ENCODE measurements at regions not wholly inside any gene's neighbourhood (a gene's known extent, or its start where the extent isn't known, plus 50 kb on each side); places are given as distances from the start of the nearest gene placed in this dataset.

DNA sequence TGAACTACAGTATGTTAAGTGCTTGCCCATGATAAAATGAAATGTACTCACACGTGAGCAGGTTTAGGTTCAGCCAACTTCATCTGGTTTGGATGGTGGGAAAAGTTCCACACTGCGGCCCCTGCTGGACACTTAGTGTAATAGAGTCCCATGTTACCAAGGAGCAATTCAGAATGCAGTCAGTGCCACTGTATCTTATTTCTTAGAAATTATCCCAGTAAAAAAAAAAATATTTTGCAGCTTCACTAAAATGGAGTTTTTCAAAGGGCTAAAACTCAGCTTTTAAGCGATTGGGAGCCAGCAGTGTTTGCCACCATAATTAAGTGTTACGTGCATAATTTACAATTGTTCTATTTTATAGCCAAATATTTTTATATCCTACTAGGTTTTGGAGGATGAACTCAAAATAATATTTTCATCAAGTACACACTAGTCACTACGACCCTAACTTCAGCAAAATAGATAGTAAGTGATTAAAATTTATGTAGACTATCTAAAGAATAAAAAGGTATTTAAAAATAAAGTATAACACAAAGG, 371.7 kb upstream of the GBE1 start:
- no peaks in the 10 kb centered on the region for H3K9me3 ChIP-seq
- peak; percentile 77 to 92; a peak in 5 of 6 replicates for ATAC-seq
- no peak overlapping the region for H3K27ac ChIP-seq
- H3K4me2 ChIP-seq = peak overlapping the region; percentile 25; the same call in 1 of the 3 replicates
- DNase-seq (ENCODE audit: low read depth in 1 of 2, low spot score in 1 of 2) = peak; percentile 43 to 65
- WGBS (ENCODE audit: missing lambda C conversion rate) = 24% methylated on average over 5 of the region's 5 CpGs
- CTCF ChIA-PET = interaction anchor here (0.6 to 3.2 kb wide), 25 partner anchors 11 to 1260 kb away, joined by 3 to 22 read pairs (median 4); no protein-coding TSS in a partner anchor
- TF ChIP-seq, protein P1, sequence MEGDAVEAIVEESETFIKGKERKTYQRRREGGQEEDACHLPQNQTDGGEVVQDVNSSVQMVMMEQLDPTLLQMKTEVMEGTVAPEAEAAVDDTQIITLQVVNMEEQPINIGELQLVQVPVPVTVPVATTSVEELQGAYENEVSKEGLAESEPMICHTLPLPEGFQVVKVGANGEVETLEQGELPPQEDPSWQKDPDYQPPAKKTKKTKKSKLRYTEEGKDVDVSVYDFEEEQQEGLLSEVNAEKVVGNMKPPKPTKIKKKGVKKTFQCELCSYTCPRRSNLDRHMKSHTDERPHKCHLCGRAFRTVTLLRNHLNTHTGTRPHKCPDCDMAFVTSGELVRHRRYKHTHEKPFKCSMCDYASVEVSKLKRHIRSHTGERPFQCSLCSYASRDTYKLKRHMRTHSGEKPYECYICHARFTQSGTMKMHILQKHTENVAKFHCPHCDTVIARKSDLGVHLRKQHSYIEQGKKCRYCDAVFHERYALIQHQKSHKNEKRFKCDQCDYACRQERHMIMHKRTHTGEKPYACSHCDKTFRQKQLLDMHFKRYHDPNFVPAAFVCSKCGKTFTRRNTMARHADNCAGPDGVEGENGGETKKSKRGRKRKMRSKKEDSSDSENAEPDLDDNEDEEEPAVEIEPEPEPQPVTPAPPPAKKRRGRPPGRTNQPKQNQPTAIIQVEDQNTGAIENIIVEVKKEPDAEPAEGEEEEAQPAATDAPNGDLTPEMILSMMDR (IDR thresholded peaks at IDR 0.05) = peak; percentile 77
- TF ChIP-seq JUNB (IDR thresholded peaks at IDR 0.05) (no peak), SREBF2 (IDR thresholded peaks at IDR 0.05) (no peak), SMC3 (IDR thresholded peaks at IDR 0.05) (peak; percentile 87), EP300 (IDR thresholded peaks at IDR 0.05) (no peak), RAD21 (conservative IDR thresholded peaks at IDR 0.05 in 1 of 2, IDR thresholded peaks at IDR 0.05 in 1 of 2) (peak; percentile 66 to 71)
- TF ChIP-seq, protein P2, sequence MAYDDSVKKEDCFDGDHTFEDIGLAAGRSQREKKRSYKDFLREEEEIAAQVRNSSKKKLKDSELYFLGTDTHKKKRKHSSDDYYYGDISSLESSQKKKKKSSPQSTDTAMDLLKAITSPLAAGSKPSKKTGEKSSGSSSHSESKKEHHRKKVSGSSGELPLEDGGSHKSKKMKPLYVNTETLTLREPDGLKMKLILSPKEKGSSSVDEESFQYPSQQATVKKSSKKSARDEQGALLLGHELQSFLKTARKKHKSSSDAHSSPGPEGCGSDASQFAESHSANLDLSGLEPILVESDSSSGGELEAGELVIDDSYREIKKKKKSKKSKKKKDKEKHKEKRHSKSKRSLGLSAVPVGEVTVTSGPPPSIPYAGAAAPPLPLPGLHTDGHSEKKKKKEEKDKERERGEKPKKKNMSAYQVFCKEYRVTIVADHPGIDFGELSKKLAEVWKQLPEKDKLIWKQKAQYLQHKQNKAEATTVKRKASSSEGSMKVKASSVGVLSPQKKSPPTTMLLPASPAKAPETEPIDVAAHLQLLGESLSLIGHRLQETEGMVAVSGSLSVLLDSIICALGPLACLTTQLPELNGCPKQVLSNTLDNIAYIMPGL (CRISPR knock-in tag; IDR thresholded peaks at IDR 0.05; ENCODE audit: borderline replicate concordance) = no peak
- H3K4me3 ChIP-seq = no peak overlapping the region
- FAIRE-seq = peak; percentile 32
- H3K4me1 ChIP-seq = peaks cover 7% of the 10 kb centered on the region; the same call in 2 of the 3 replicates
- POLR2A ChIA-PET = no interaction called here

DNA sequence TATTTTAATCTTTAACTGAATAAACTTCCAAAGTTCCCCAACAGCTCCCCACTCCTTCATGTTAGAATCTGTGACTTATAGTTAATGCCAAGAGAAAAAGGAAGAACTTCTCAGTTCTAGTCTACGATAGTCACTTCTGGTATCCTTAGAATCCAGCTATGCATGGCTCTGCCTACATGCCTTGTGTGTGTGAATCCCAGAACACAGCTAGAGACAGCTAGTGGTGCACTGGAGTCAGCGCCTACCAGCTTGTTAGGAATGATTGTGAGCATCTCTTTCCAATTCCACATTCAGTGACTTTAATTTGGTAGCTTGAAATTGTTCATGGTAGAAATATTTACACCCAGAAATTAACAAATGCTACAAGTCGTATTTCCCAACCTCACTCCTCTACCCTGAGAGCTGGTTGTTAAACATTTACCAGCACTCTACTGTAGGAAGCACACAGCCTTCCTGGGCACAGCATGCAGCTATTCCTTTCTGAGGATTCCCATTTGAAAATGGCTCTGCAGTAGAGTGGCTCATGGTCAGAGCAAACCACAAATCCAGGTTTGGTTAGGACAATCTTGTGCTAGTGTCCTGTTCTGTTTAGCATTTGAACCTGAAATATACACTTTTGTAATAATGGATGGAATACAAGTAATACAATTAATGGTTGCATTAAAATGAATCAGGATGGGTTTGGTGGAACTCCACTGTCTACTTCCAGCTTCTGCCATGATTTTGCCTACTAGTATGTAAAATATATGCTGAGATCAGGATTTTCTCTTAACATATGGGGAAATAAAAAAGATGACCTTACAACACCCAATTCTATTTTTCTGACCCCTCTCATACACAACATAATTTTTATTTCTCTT, 371.0 kb upstream of the GBE1 start:
- DNase-seq (ENCODE audit: low read depth in 1 of 2, low spot score in 1 of 2) = no peak
- peak overlapping the region; percentile 25; the same call in 2 of the 3 replicates for H3K4me2 ChIP-seq
- ATAC-seq = peak; percentile 38 to 64; a peak in 4 of 6 replicates
- CTCF ChIA-PET = interaction anchor here (0.8 to 3.2 kb wide), 30 partner anchors 9 to 830 kb away, joined by 3 to 22 read pairs (median 4); no protein-coding TSS in a partner anchor
- no peak overlapping the region for H3K4me3 ChIP-seq
- no peak for FAIRE-seq
- no peak overlapping the region for H3K27ac ChIP-seq
- TF ChIP-seq FOSB (CRISPR knock-in tag; IDR thresholded peaks at IDR 0.05) (no peak), MAFK (IDR thresholded peaks at IDR 0.05; ENCODE audit: partially characterized antibody) (peak; percentile 70)
- WGBS (ENCODE audit: missing lambda C conversion rate) = 61% methylated on average over 3 of the region's 3 CpGs
- no peaks in the 10 kb centered on the region for H3K9me3 ChIP-seq
- POLR2A ChIA-PET = no interaction called here
- peaks cover 7% of the 10 kb centered on the region; the same call in 2 of the 3 replicates for H3K4me1 ChIP-seq

DNA sequence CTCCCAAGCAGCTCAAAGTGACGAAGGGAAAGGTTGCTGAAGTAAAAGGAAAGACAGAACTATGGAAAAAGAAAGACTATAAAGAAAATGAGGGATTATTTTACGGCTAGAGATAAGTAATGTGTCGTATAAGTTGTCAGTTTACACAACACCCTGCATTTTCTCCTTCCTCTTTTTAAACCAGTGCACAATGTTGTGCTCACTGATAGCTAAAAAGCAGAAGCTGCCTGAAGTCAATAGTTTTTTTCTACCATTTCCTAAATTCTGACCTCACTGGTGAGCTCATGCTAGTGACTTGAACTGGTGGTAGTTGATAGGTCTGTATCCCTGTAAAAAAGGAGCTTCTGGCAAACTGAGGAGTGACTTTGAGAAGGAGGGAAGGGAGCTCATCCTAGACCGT, 368.6 kb upstream of the GBE1 start:
- ATAC-seq (no peak), DNase-seq (ENCODE audit: low read depth in 1 of 2, low spot score in 1 of 2) (no peak), FAIRE-seq (no peak)
- H3K4me3 ChIP-seq = no peak overlapping the region
- no peaks in the 10 kb centered on the region for H3K9me3 ChIP-seq
- peaks cover 7% of the 10 kb centered on the region; the same call in 2 of the 3 replicates for H3K4me1 ChIP-seq
- no peak for TF ChIP-seq HEYL (CRISPR knock-in tag; IDR thresholded peaks at IDR 0.05)
- no peak for TF ChIP-seq CBX2 (IDR thresholded peaks at IDR 0.05; ENCODE audit: borderline replicate concordance, low read depth)
- TF ChIP-seq KDM1A (IDR thresholded peaks at IDR 0.05; ENCODE audit: low read depth) = no peak
- TF ChIP-seq NPAS2 (CRISPR knock-in tag; IDR thresholded peaks at IDR 0.05; ENCODE audit: borderline replicate concordance) = no peak
- TF ChIP-seq HDAC2 (IDR thresholded peaks at IDR 0.05) = no peak
- no peak for TF ChIP-seq CBX8 (IDR thresholded peaks at IDR 0.05)
- TF ChIP-seq SREBF2 (IDR thresholded peaks at IDR 0.05) = no peak
- no peak for TF ChIP-seq TP53 (CRISPR knock-in tag; IDR thresholded peaks at IDR 0.05)
- TF ChIP-seq, protein P3, sequence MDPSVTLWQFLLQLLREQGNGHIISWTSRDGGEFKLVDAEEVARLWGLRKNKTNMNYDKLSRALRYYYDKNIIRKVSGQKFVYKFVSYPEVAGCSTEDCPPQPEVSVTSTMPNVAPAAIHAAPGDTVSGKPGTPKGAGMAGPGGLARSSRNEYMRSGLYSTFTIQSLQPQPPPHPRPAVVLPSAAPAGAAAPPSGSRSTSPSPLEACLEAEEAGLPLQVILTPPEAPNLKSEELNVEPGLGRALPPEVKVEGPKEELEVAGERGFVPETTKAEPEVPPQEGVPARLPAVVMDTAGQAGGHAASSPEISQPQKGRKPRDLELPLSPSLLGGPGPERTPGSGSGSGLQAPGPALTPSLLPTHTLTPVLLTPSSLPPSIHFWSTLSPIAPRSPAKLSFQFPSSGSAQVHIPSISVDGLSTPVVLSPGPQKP (IDR thresholded peaks at IDR 0.05; ENCODE audit: low read depth, low read length) = no peak
- TF ChIP-seq POLR2A (IDR thresholded peaks at IDR 0.05; ENCODE audit: low read length) = no peak
- TF ChIP-seq HOXB5 (CRISPR knock-in tag; IDR thresholded peaks at IDR 0.05) = no peak
- no peak for TF ChIP-seq EHF (CRISPR knock-in tag; IDR thresholded peaks at IDR 0.05)
- no peak for TF ChIP-seq BHLHE40 (IDR thresholded peaks at IDR 0.05; ENCODE audit: low read depth, low read length)
- no peak for TF ChIP-seq HOXA7 (CRISPR knock-in tag; IDR thresholded peaks at IDR 0.05)
- TF ChIP-seq, protein P4, sequence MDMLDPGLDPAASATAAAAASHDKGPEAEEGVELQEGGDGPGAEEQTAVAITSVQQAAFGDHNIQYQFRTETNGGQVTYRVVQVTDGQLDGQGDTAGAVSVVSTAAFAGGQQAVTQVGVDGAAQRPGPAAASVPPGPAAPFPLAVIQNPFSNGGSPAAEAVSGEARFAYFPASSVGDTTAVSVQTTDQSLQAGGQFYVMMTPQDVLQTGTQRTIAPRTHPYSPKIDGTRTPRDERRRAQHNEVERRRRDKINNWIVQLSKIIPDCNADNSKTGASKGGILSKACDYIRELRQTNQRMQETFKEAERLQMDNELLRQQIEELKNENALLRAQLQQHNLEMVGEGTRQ (IDR thresholded peaks at IDR 0.05) = no peak
- WGBS (ENCODE audit: missing lambda C conversion rate) = 51% methylated on average over 4 of the region's 4 CpGs
- CTCF ChIA-PET = interaction anchor here (1.3 kb wide), 1 partner anchor 221 kb away, joined by 3 read pairs; no protein-coding TSS in a partner anchor
- H3K4me2 ChIP-seq = no peak overlapping the region
- no peak overlapping the region for H3K27ac ChIP-seq
- POLR2A ChIA-PET = no interaction called here
